Ureter (tissue), 1 donor: ENCODE measurements at regions not wholly inside any gene's neighbourhood (a gene's known extent, or its start where the extent isn't known, plus 50 kb on each side); places are given as distances from the start of the nearest gene placed in this dataset.

Experiments
- DNase-seq: peaks from one replicate; pipeline ENCODE4 v3.0.0-alpha.2; 2020; ENCODE audit warnings: low spot score
- donor health status: DM: yes; HTN: yes; CAD: no.

GRCh38 chr1:43065616-43066399 is 106.3 kb downstream of the EBNA1BP2 start:
- no peak for DNase-seq

GRCh38 chr1:43065191-43065590 is 106.5 kb upstream of the SLC2A1 start:
- peak; percentile 80 for DNase-seq

GRCh38 chr1:43063394-43064219 is 104.9 kb upstream of the SLC2A1 start:
- DNase-seq: no peak

GRCh38 chr1:43062527-43063095 is 103.9 kb upstream of the SLC2A1 start:
- no peak for DNase-seq

GRCh38 chr1:43061757-43062156 is 103.1 kb upstream of the SLC2A1 start:
- no peak for DNase-seq

- no peak for DNase-seq
Measured at GRCh38 chr1:43059640-43060574, 101.2 kb upstream of the SLC2A1 start.

GRCh38 chr1:43058545-43059360 is 100.1 kb upstream of the SLC2A1 start:
- DNase-seq: peak; percentile 72

GRCh38 chr1:43058056-43058455 is 99.4 kb upstream of the SLC2A1 start:
- no peak for DNase-seq

GRCh38 chr1:43057567-43057966 is 98.9 kb upstream of the SLC2A1 start:
- no peak for DNase-seq

GRCh38 chr1:43056981-43057391 is 98.3 kb upstream of the SLC2A1 start:
- DNase-seq: no peak

GRCh38 chr1:43056460-43056859 is 97.8 kb upstream of the SLC2A1 start:
- DNase-seq: no peak

- DNase-seq: no peak
Measured at GRCh38 chr1:43054961-43055360, 96.3 kb upstream of the SLC2A1 start.

- no peak for DNase-seq
Measured at GRCh38 chr1:43052786-43053439, 94.2 kb upstream of the SLC2A1 start.

GRCh38 chr1:43052322-43052721 is 93.7 kb upstream of the SLC2A1 start:
- no peak for DNase-seq

- no peak for DNase-seq
Measured at GRCh38 chr1:43049481-43049880, 90.8 kb upstream of the SLC2A1 start.

GRCh38 chr1:43048601-43049011 is 89.9 kb upstream of the SLC2A1 start:
- DNase-seq: no peak

- no peak for DNase-seq
Measured at GRCh38 chr1:43047135-43047534, 88.5 kb upstream of the SLC2A1 start.

GRCh38 chr1:43044572-43045361 is 86.1 kb upstream of the SLC2A1 start:
- DNase-seq: no peak

GRCh38 chr1:43043695-43044094 is 85.0 kb upstream of the SLC2A1 start:
- DNase-seq: no peak
